GM10266 (cell line): ENCODE measurements at regions not wholly inside any gene's neighbourhood (a gene's known extent, or its start where the extent isn't known, plus 50 kb on each side); places are given as distances from the start of the nearest gene placed in this dataset.
"Not testable (repeated sequence)": the region's sequence is repeated elsewhere in the genome, so short reads cannot be mapped to it uniquely, and the experiment has no call there.

Experiments
- DNase-seq: peaks from one replicate; pipeline ENCODE4 v3.0.0; 2012; ENCODE audit errors: extremely low spot score
- CTCF ChIP-seq: IDR thresholded peaks from 2 replicates; pipeline ENCODE4 v1.5.1; 2012; ENCODE audit warnings: mild to moderate bottlenecking, low read depth; ENCODE audit not compliant: control insufficient read depth, insufficient read depth; ENCODE audit errors: missing control alignments

GRCh38 chr6:4435981-4436445, 300.6 kb upstream of the ECI2 start:
- no peak for TF ChIP-seq CTCF
- DNase-seq, result no peak

GRCh38 chr6:4434655-4435054, 299.3 kb upstream of the ECI2 start:
- no peak for DNase-seq
- TF ChIP-seq CTCF, result no peak

GRCh38 chr6:4433199-4433598, 297.8 kb upstream of the ECI2 start:
- TF ChIP-seq CTCF, result no peak
- DNase-seq, result no peak

GRCh38 chr6:4426968-4427367, 291.6 kb upstream of the ECI2 start:
- no peak for TF ChIP-seq CTCF
- no peak for DNase-seq

GRCh38 chr6:4421837-4422236, 286.5 kb upstream of the ECI2 start:
- no peak for DNase-seq
- no peak for TF ChIP-seq CTCF

GRCh38 chr6:4420160-4420865, 284.9 kb upstream of the ECI2 start:
- no peak for DNase-seq
- TF ChIP-seq CTCF, result no peak

- no peak for DNase-seq
- no peak for TF ChIP-seq CTCF
Measured at GRCh38 chr6:4415549-4415948, 280.2 kb upstream of the ECI2 start.

GRCh38 chr6:4414078-4414477, 278.7 kb upstream of the ECI2 start:
- DNase-seq, result not testable (repeated sequence)
